GM06990 (cell line): ENCODE measurements at regions not wholly inside any gene's neighbourhood (a gene's known extent, or its start where the extent isn't known, plus 50 kb on each side); places are given as distances from the start of the nearest gene placed in this dataset.

ENCODE experiments used
- DNase-seq: peaks from one replicate; pipeline ENCODE4 v3.0.0-alpha.2; 2011; ENCODE audit not compliant: insufficient read length; ENCODE audit errors: extremely low read depth
- H3K27me3 ChIP-seq: replicated peaks from 2 replicates; pipeline ENCODE4 v1.6.0; 2011; ENCODE audit warnings: low read length; ENCODE audit not compliant: control insufficient read depth, insufficient read depth
- H3K36me3 ChIP-seq: 2 replicates; pipeline ENCODE4 v1.5.1; 2011; ENCODE audit warnings: low read length; ENCODE audit not compliant: control insufficient read depth, insufficient read depth
- H3K4me3 ChIP-seq: replicated peaks from 2 replicates; pipeline ENCODE4 v1.5.1; 2011; ENCODE audit warnings: low read depth, mild to moderate bottlenecking, control low read depth, low read length
- CTCF ChIP-seq: IDR thresholded peaks from 2 replicates; pipeline ENCODE4 v1.5.1; 2011; ENCODE audit warnings: low read length, control low read depth, mild to moderate bottlenecking, inconsistent platforms; ENCODE audit not compliant: insufficient read depth, poor library complexity, severe bottlenecking

- H3K4me3 ChIP-seq = no peak overlapping the region
- no peak for TF ChIP-seq CTCF
- no peaks in the 10 kb centered on the region for H3K36me3 ChIP-seq
- no peaks in the 10 kb centered on the region for H3K27me3 ChIP-seq
- DNase-seq = no peak
Observed at GRCh38 chr10:57141708-57142107, 780.6 kb upstream of the ZWINT start.

GRCh38 chr10:57119684-57120083, 758.6 kb upstream of the ZWINT start:
- TF ChIP-seq CTCF = no peak
- no peak for DNase-seq
- Histone ChIP-seq H3K27me3 (no peaks in the 10 kb centered on the region), H3K36me3 (no peaks in the 10 kb centered on the region), H3K4me3 (no peak overlapping the region)

- Histone ChIP-seq H3K27me3 (no peaks in the 10 kb centered on the region), H3K36me3 (no peaks in the 10 kb centered on the region), H3K4me3 (no peak overlapping the region)
- TF ChIP-seq CTCF = no peak
- DNase-seq = no peak
Observed at GRCh38 chr10:57113545-57113944, 752.5 kb upstream of the ZWINT start.

- H3K36me3 ChIP-seq = no peaks in the 10 kb centered on the region
- no peak overlapping the region for H3K4me3 ChIP-seq
- no peaks in the 10 kb centered on the region for H3K27me3 ChIP-seq
- no peak for TF ChIP-seq CTCF
- no peak for DNase-seq
Observed at GRCh38 chr10:57102236-57102635, 741.2 kb upstream of the ZWINT start.

- Histone ChIP-seq H3K27me3 (no peaks in the 10 kb centered on the region), H3K36me3 (no peaks in the 10 kb centered on the region), H3K4me3 (no peak overlapping the region)
- no peak for DNase-seq
- TF ChIP-seq CTCF = no peak
Observed at GRCh38 chr10:57098146-57098545, 737.1 kb upstream of the ZWINT start.

- Histone ChIP-seq H3K27me3 (no peaks in the 10 kb centered on the region), H3K4me3 (no peak overlapping the region), H3K36me3 (no peaks in the 10 kb centered on the region)
- no peak for DNase-seq
- no peak for TF ChIP-seq CTCF
Observed at GRCh38 chr10:57096044-57096443, 735.0 kb upstream of the ZWINT start.
